ENCODE measurements at regions not wholly inside any gene's neighbourhood (a gene's known extent, or its start where the extent isn't known, plus 50 kb on each side); places are given as distances from the start of the nearest gene placed in this dataset.

- Histone ChIP-seq H3K4me3 (ENCODE audit: insufficient read depth, low read depth, low read length) (no peak overlapping the region), H3K14ac (replicated peaks; ENCODE audit: low read depth, low read length) (no peak overlapping the region), H3K23ac (ENCODE audit: low read depth, low read length) (no peak overlapping the region), H3K18ac (ENCODE audit: low read depth, low read length) (no peak overlapping the region), H2BK20ac (ENCODE audit: low read depth, low read length) (no peak overlapping the region), H3K4me1 (ENCODE audit: control insufficient read depth, insufficient read depth, low read length) (no peaks in the 10 kb centered on the region), H3K9ac (ENCODE audit: low read depth, low read length) (no peak overlapping the region), H3K9me1 (ENCODE audit: insufficient read depth, low read length) (no peaks in the 10 kb centered on the region), H4K91ac (ENCODE audit: insufficient read depth, low read depth, low read length) (no peak overlapping the region), H2BK5ac (ENCODE audit: low read depth, low read length, poor library complexity, severe bottlenecking) (no peak overlapping the region), H2AK9ac (replicated peaks; ENCODE audit: low read depth, low read length, poor library complexity) (no peak overlapping the region), H3K36me3 (ENCODE audit: control insufficient read depth, insufficient read depth, low read length) (no peaks in the 10 kb centered on the region), H3K27ac (ENCODE audit: insufficient read depth, low read length) (no peak overlapping the region), H4K5ac (ENCODE audit: low read depth, low read length) (no peak overlapping the region), H2AK5ac (ENCODE audit: low read depth, low read length) (no peak overlapping the region), H3K4me2 (ENCODE audit: low read depth, low read length) (no peak overlapping the region), H4K20me1 (ENCODE audit: insufficient read depth, low read length) (no peaks in the 10 kb centered on the region), H3K56ac (ENCODE audit: extremely low read depth, insufficient read depth, low read length) (no peak overlapping the region), H3K27me3 (ENCODE audit: control insufficient read depth, insufficient read depth, low read length) (no peaks in the 10 kb centered on the region), H3K9me3 (ENCODE audit: control insufficient read depth, insufficient read depth, low read length) (peaks cover 5% of the 10 kb centered on the region; the same call in 1 of the 2 replicates), H4K8ac (ENCODE audit: low read depth in 2 of 2, low read length in 2 of 2) (no peak overlapping the region), H2AFZ (replicated peaks; ENCODE audit: low read length, poor library complexity) (no peak overlapping the region), H2BK120ac (ENCODE audit: low read depth, low read length) (no peak overlapping the region), H2BK15ac (ENCODE audit: low read depth, low read length) (no peak overlapping the region), H3K4ac (ENCODE audit: low read depth, low read length) (no peak overlapping the region), H3K79me1 (ENCODE audit: low read depth in 1 of 2, low read length in 2 of 2) (no peaks in the 10 kb centered on the region)
- POLR2A ChIA-PET (ENCODE audit: unreplicated experiment), result no interaction called here
- no peak for TF ChIP-seq RFX5 (IDR thresholded peaks at IDR 0.05; ENCODE audit: low read depth, low read length)
- peak; percentile 58 for TF ChIP-seq MAFK (IDR thresholded peaks at IDR 0.05; ENCODE audit: low read depth, low read length)
- no peak for TF ChIP-seq CHD1 (IDR thresholded peaks at IDR 0.05; ENCODE audit: low read depth, low read length)
- no peak for TF ChIP-seq ELK1 (IDR thresholded peaks at IDR 0.05; ENCODE audit: borderline replicate concordance, low read depth, low read length)
- no peak for TF ChIP-seq CEBPB (IDR thresholded peaks at IDR 0.05; ENCODE audit: low read depth, low read length)
- no peak for ATAC-seq (ENCODE audit: low read depth)
- CTCF ChIA-PET, result no interaction called here
- DNase-seq, result no peak
- no TSS peak for BruUV-seq (replicated peaks)
- intact Hi-C loops (cut with micrococcal nuclease), result no loop called here
- WGBS, 2 experiments (ENCODE audit: extremely low coverage in 2 of 2, insufficient read length in 1 of 2), result 60% methylated on average over 1 of the region's 5 CpGs; no CpG with 5 or more reads in 1 of the 2 experiments
- dilution Hi-C loops (cut with HindIII; ENCODE audit: low sequenced_read_pairs, unreplicated experiment), result no loop called here
- in situ Hi-C loops (cut with MboI; ENCODE audit: low sequenced_read_pairs), result no loop called here
Measured at GRCh38 chr13:62093984-62094780, 678.5 kb upstream of the PCDH20 start.
